ENCODE measurements at regions not wholly inside any gene's neighbourhood (a gene's known extent, or its start where the extent isn't known, plus 50 kb on each side); places are given as distances from the start of the nearest gene placed in this dataset.

- in situ Hi-C loops (cut with MboI; ENCODE audit: low sequenced_read_pairs): no loop called here
Observed at GRCh38 chr14:54088271-54088670, 131.6 kb upstream of the BMP4 start.

- in situ Hi-C loops (cut with MboI; ENCODE audit: low sequenced_read_pairs): no loop called here
Observed at GRCh38 chr14:54090274-54090673, 133.6 kb upstream of the BMP4 start.

- in situ Hi-C loops (cut with MboI; ENCODE audit: low sequenced_read_pairs): no loop called here
Observed at GRCh38 chr14:54094765-54095164, 138.1 kb upstream of the BMP4 start.

- in situ Hi-C loops (cut with MboI; ENCODE audit: low sequenced_read_pairs): no loop called here
Observed at GRCh38 chr14:54098536-54098935, 141.9 kb upstream of the BMP4 start.

GRCh38 chr14:54102051-54102456, 145.4 kb upstream of the BMP4 start:
- in situ Hi-C loops (cut with MboI; ENCODE audit: low sequenced_read_pairs): no loop called here

GRCh38 chr14:54102530-54102929, 145.9 kb upstream of the BMP4 start:
- in situ Hi-C loops (cut with MboI; ENCODE audit: low sequenced_read_pairs): no loop called here

GRCh38 chr14:54104601-54105145, 148.0 kb upstream of the BMP4 start:
- in situ Hi-C loops (cut with MboI; ENCODE audit: low sequenced_read_pairs): no loop called here

- in situ Hi-C loops (cut with MboI; ENCODE audit: low sequenced_read_pairs): no loop called here
Observed at GRCh38 chr14:54105406-54105805, 148.8 kb upstream of the BMP4 start.

- in situ Hi-C loops (cut with MboI; ENCODE audit: low sequenced_read_pairs): no loop called here
Observed at GRCh38 chr14:54105898-54106297, 149.3 kb upstream of the BMP4 start.

- in situ Hi-C loops (cut with MboI; ENCODE audit: low sequenced_read_pairs): no loop called here
Observed at GRCh38 chr14:54106661-54107377, 150.2 kb upstream of the BMP4 start.

- in situ Hi-C loops (cut with MboI; ENCODE audit: low sequenced_read_pairs): no loop called here
Observed at GRCh38 chr14:54108481-54109471, 152.2 kb upstream of the BMP4 start.

- in situ Hi-C loops (cut with MboI; ENCODE audit: low sequenced_read_pairs): no loop called here
Observed at GRCh38 chr14:54109521-54110120, 153.0 kb upstream of the BMP4 start.

GRCh38 chr14:54114941-54115340, 158.3 kb upstream of the BMP4 start:
- in situ Hi-C loops (cut with MboI; ENCODE audit: low sequenced_read_pairs): no loop called here

GRCh38 chr14:54116198-54116885, 159.7 kb upstream of the BMP4 start:
- in situ Hi-C loops (cut with MboI; ENCODE audit: low sequenced_read_pairs): no loop called here

GRCh38 chr14:54116972-54117371, 160.3 kb upstream of the BMP4 start:
- in situ Hi-C loops (cut with MboI; ENCODE audit: low sequenced_read_pairs): no loop called here

GRCh38 chr14:54117396-54117795, 160.8 kb upstream of the BMP4 start:
- in situ Hi-C loops (cut with MboI; ENCODE audit: low sequenced_read_pairs): no loop called here

GRCh38 chr14:54117924-54118323, 161.3 kb upstream of the BMP4 start:
- in situ Hi-C loops (cut with MboI; ENCODE audit: low sequenced_read_pairs): no loop called here

- in situ Hi-C loops (cut with MboI; ENCODE audit: low sequenced_read_pairs): no loop called here
Observed at GRCh38 chr14:54120260-54120659, 163.6 kb upstream of the BMP4 start.

GRCh38 chr14:54121466-54122027, 164.9 kb upstream of the BMP4 start:
- in situ Hi-C loops (cut with MboI; ENCODE audit: low sequenced_read_pairs): no loop called here

- in situ Hi-C loops (cut with MboI; ENCODE audit: low sequenced_read_pairs): no loop called here
Observed at GRCh38 chr14:54123841-54124240, 167.2 kb upstream of the BMP4 start.

Measured in HL-60/S4 (cell line).